Lower leg skin (tissue), 4 donors: ENCODE measurements at regions not wholly inside any gene's neighbourhood (a gene's known extent, or its start where the extent isn't known, plus 50 kb on each side); places are given as distances from the start of the nearest gene placed in this dataset.
"Not testable (repeated sequence)": the region's sequence is repeated elsewhere in the genome, so short reads cannot be mapped to it uniquely, and the experiment has no call there.

Source experiments
- DNase-seq, 2 donors: peaks; one replicate each; pipeline ENCODE4 v3.0.0-alpha.2; 2019; ENCODE audit warnings: low spot score in 2 of 2
- H3K4me3 ChIP-seq: fragments of 200-600 bp; sonication (generic); 2 replicates; pipeline ENCODE4 v1.5.1; 2017; ENCODE audit warnings: mild to moderate bottlenecking, low read depth; ENCODE audit not compliant: poor library complexity, severe bottlenecking
- POLR2A ChIP-seq, 2 donors: fragments of 450-650 bp; IDR thresholded peaks; one replicate each; pipeline ENCODE4 v1.6.1; 2016 to 2017; ENCODE audit warnings: antibody characterized with exemption in 2 of 2, mild to moderate bottlenecking in 1 of 2, moderate library complexity in 1 of 2
- WGBS, 2 donors: methylation state at CpG; one replicate each; pipeline ENCODE4 v1.1.5; 2018; 5-methylcytosine and 5-hydroxymethylcytosine counted together
- intact Hi-C: fragments of 100-400 bp; cut with DNase I; formaldehyde crosslinking; loops from one replicate; pipeline ENCODE4 v1.15.0; 2023; ENCODE audit warnings: low total_unique reads
- TF ChIP-seq, protein P1 (sequence below), 3 donors: fragments of 450-650 bp; IDR thresholded peaks; one replicate each; pipeline ENCODE4 v1.5.1; 2016; ENCODE audit warnings: antibody characterized with exemption in 3 of 3, mild to moderate bottlenecking in 3 of 3, moderate library complexity in 2 of 3

DNA sequence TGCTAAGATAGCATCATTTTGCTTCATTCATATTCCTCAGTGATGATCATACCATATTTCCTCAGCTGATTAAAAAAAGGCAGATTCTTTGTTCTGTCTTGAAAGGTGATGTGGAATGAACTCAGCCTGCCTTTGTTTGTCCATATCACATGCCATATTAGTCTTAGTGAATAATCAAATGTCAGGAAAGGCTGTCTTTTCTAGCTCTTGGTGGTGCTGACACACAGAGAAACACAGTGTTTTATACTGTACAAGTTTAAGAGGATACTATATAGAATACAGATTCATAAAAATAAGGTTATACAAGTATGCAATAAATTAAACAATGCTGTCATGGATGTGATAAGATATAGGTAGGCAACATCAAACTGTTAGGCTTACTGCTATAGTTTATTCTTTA lies 97.1 kb upstream of the FAM98A start:
- intact Hi-C loops = no loop called here
- no peak for DNase-seq
- no peak for TF ChIP-seq POLR2A (IDR thresholded peaks at IDR 0.05)
- TF ChIP-seq, protein P1, sequence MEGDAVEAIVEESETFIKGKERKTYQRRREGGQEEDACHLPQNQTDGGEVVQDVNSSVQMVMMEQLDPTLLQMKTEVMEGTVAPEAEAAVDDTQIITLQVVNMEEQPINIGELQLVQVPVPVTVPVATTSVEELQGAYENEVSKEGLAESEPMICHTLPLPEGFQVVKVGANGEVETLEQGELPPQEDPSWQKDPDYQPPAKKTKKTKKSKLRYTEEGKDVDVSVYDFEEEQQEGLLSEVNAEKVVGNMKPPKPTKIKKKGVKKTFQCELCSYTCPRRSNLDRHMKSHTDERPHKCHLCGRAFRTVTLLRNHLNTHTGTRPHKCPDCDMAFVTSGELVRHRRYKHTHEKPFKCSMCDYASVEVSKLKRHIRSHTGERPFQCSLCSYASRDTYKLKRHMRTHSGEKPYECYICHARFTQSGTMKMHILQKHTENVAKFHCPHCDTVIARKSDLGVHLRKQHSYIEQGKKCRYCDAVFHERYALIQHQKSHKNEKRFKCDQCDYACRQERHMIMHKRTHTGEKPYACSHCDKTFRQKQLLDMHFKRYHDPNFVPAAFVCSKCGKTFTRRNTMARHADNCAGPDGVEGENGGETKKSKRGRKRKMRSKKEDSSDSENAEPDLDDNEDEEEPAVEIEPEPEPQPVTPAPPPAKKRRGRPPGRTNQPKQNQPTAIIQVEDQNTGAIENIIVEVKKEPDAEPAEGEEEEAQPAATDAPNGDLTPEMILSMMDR (IDR thresholded peaks at IDR 0.05) = no peak
- H3K4me3 ChIP-seq = no peak overlapping the region

DNA sequence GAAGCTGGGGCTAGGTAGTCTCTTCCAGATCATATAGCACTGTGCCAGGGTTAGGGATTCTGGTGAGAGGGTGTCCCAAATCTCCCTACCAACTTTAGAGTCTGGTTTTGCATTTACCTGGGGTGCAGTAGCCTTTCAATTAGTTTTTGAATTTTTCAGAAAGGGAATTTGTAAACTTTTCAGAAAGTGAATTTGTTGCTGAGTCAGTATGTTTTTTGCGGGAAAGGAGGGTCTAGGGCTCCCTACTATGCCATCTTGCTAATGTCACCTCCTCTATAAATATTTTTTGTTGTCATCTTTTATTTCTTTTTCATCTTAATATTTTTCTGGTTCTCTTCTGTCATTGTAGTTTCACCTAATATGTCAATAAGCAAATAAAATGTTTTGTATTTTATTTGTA lies 95.8 kb upstream of the FAM98A start:
- no peak for TF ChIP-seq POLR2A (IDR thresholded peaks at IDR 0.05)
- TF ChIP-seq, protein P1 (IDR thresholded peaks at IDR 0.05) = no peak
- no peak for DNase-seq
- WGBS, 2 donors = 71 to 79% methylated on average over 1 of the region's 1 CpG
- intact Hi-C loops = no loop called here
- H3K4me3 ChIP-seq = no peak overlapping the region

DNA sequence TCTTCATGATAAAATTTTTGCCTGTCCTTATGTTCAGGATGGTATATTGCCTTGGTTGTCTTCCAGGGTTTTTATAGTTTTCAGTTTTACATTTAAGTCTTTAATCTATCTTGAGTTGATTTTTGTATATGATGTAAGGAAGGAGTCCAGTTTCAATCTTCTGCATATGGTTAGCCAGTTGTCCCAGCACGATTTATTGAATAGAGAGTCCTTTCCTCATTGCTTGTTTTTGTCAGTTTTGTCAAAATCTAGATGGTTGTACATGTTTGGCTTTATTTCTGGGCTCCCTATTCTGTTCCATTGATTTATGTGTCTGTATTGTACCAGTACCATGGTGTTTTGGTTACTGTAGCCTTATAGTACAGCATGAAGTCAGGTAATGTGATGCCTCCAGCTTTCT lies 91.6 kb upstream of the FAM98A start:
- 79 to 86% methylated on average over 1 of the region's 1 CpG for WGBS, 2 donors
- intact Hi-C loops, DNase-seq, H3K4me3 ChIP-seq: not testable (repeated sequence)

DNA sequence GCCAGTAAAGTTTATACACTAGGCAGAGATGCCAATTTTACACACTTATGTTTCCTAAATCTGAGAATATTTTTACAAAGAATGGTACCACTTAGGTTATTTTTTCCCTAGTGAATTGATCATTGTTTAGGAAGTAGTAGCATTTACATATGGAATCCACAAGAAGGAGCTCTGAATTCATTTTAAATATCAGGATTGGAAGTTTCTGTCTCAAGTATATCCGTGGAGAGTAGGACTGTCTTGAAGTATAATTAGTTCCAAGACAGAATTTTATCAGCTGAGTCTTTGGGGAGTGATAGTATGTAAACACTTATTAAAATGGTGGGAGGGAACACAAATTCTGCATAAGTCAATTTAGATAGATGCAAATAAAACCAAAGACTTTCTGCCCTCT lies 82.3 kb upstream of the FAM98A start:
- intact Hi-C loops = no loop called here
- no peak overlapping the region for H3K4me3 ChIP-seq
- 2% methylated on average over 1 of the region's 1 CpG for WGBS, 2 donors
- TF ChIP-seq, protein P1 (IDR thresholded peaks at IDR 0.05) = no peak
- TF ChIP-seq POLR2A (IDR thresholded peaks at IDR 0.05) = no peak
- no peak for DNase-seq

DNA sequence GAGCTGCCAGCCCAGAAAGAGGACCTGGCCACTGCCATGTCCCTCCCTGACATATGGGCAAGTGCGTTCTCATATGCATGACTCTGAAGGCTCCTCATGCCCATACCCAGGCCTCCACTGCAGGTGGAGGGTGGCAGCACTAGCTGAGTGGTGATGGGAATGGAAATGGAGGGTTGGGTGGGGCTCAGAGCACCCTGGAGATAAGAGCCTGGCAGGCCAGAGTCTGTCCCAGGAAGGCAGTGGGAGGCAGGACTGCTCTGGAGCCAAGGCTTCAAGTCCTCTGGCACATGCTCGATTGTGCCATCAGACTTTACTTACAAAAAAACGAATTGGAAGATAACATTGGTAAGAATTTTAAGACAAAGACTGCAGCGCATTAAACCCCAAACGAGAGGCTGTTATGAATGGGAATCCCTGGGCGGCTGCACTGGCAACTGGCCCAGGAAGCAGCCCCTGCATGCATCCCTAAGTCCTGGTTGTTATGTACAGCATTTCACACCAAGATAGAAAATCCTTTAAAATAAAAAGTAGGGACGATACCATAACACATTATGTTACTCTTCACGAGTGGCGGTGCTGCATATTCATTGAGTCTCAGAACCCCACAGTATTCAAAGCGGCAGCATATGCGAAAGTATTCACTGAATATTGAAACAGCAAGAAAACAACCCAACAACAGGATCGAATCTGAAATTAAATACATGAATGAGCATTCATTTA lies 81.7 kb upstream of the FAM98A start:
- no peak overlapping the region for H3K4me3 ChIP-seq
- DNase-seq = no peak
- no peak for TF ChIP-seq POLR2A (IDR thresholded peaks at IDR 0.05)
- TF ChIP-seq, protein P1 (IDR thresholded peaks at IDR 0.05) = no peak
- intact Hi-C loops = no loop called here
- WGBS, 2 donors = 54 to 55% methylated on average over 12 of the region's 12 CpGs

DNA sequence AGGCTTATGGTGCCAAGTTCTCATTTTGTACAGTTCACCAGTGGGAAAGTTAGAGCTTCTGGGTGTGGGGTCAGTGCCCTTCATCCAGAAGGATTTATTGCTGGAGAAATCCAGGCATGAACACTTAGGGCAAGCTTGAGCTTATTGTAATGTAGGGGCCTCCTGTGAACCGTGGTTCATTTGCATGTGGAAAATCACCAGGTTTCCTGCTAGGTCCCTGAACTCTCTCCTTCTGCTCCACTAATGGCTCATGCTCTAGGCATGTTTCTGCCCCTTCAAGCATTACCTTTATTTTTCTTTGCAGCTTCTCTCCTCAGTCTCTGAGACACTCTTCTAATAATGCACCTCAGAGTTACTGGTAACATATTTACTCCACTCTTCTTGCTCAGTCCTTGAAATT lies 79.3 kb upstream of the FAM98A start:
- DNase-seq = no peak
- TF ChIP-seq POLR2A (IDR thresholded peaks at IDR 0.05) = no peak
- TF ChIP-seq, protein P1 (IDR thresholded peaks at IDR 0.05) = no peak
- intact Hi-C loops = no loop called here
- no peak overlapping the region for H3K4me3 ChIP-seq
- WGBS, 2 donors = 6 to 18% methylated on average over 1 of the region's 1 CpG
